B cell (primary cell): ENCODE measurements at regions not wholly inside any gene's neighbourhood (a gene's known extent, or its start where the extent isn't known, plus 50 kb on each side); places are given as distances from the start of the nearest gene placed in this dataset.
A peak's percentile ranks its signal among the peaks of the same experiment; 100 is the strongest.

Experiments used
- ATAC-seq: fragments of 200-7000 bp; cut with Tn5 transposase; one replicate; pipeline ENCODE4 v1.10.0; 2021; ENCODE audit warnings: low read depth, mild to moderate bottlenecking, moderate number of reproducible peaks, moderate library complexity
- CTCF ChIA-PET: fragments of 350-600 bp; sonication (Branson Sonifier 250); formaldehyde crosslinking; loops from one replicate; lab custom pipeline; 2021; ENCODE audit warnings: antibody characterized with exemption, inconsistent platforms; lab: Charles Lee
- POLR2A ChIA-PET: fragments of 350-600 bp; sonication (Branson Sonifier 250); formaldehyde crosslinking; loops from one replicate; lab custom pipeline; 2021; ENCODE audit warnings: antibody characterized with exemption; lab: Charles Lee
- DNase-seq: peaks from one replicate; pipeline ENCODE4 v3.0.0; 2013
- H2AFZ ChIP-seq: 2 replicates; pipeline ENCODE4 v1.6.1; 2012; ENCODE audit warnings: mild to moderate bottlenecking, low read depth, low read length; ENCODE audit not compliant: insufficient read depth, poor library complexity, severe bottlenecking
- H3K27ac ChIP-seq, 2 donors: 1 replicate in 1 of 2; 2 replicates in 1 of 2; pipeline ENCODE4 v1.5.1; 2012 to 2013; ENCODE audit warnings: low read length in 2 of 2, mild to moderate bottlenecking in 2 of 2, moderate library complexity in 1 of 2
- H3K27me3 ChIP-seq, 4 experiments: fragments of 200-600 bp in 1 of 4; sonication (generic) in 1 of 4; replicated peaks in 1 of 4; 1 replicate in 2 of 4; 2 replicates in 2 of 4; pipeline versions ENCODE4 v1.6.1 to v1.7.0; 2013 to 2016; ENCODE audit warnings: low read length in 3 of 4, mild to moderate bottlenecking in 2 of 4, mixed read lengths in 1 of 4, moderate library complexity in 1 of 4; ENCODE audit not compliant: insufficient read depth in 4 of 4, control insufficient read depth in 3 of 4; ENCODE audit errors: control extremely low read depth in 1 of 4
- H3K36me3 ChIP-seq, 2 experiments: replicated peaks in 1 of 2; 1 replicate in 1 of 2; 2 replicates in 1 of 2; pipeline versions ENCODE4 v1.6.1 to v1.7.1; 2013; ENCODE audit warnings: low read length in 1 of 2; ENCODE audit not compliant: insufficient read depth in 2 of 2, control insufficient read depth in 1 of 2; ENCODE audit errors: control extremely low read depth in 1 of 2, extremely low read depth in 1 of 2
- H3K4me1 ChIP-seq, 2 donors: fragments of 200-600 bp in 1 of 2; sonication (generic) in 1 of 2; 1 replicate in 1 of 2; 2 replicates in 1 of 2; pipeline versions ENCODE4 v1.5.1 to v1.6.1; 2013 to 2017; ENCODE audit warnings: low read length in 2 of 2; ENCODE audit not compliant: control insufficient read depth in 2 of 2, insufficient read depth in 2 of 2
- H3K4me2 ChIP-seq: replicated peaks from 2 replicates; pipeline ENCODE3; 2012; ENCODE audit warnings: mild to moderate bottlenecking, low read depth, low read length; ENCODE audit not compliant: poor library complexity, severe bottlenecking
- H3K4me3 ChIP-seq, 5 experiments: fragments of 200-600 bp in 1 of 5; sonication (generic) in 1 of 5; 1 replicate in 3 of 5; 2 replicates in 2 of 5; pipeline versions ENCODE4 v1.5.1 to v1.7.0; 2011 to 2016; ENCODE audit warnings: low read length in 4 of 5, mild to moderate bottlenecking in 4 of 5, low read depth in 2 of 5, control low read depth in 1 of 5, moderate library complexity in 1 of 5; ENCODE audit not compliant: insufficient read depth in 1 of 5; ENCODE audit errors: control extremely low read depth in 1 of 5, extremely low read depth in 1 of 5
- H3K79me2 ChIP-seq: fragments of 200-600 bp; sonication (generic); one replicate; pipeline ENCODE4 v1.6.0; 2016; ENCODE audit warnings: low read length; ENCODE audit not compliant: control insufficient read depth, insufficient read depth
- H3K9ac ChIP-seq: fragments of 200-600 bp; sonication (generic); 2 replicates; pipeline ENCODE4 v1.6.1; 2017; ENCODE audit warnings: mild to moderate bottlenecking, low read length, moderate library complexity
- H3K9me3 ChIP-seq, 3 donors: one replicate each; pipeline versions ENCODE4 v1.6.1 to v1.7.1; 2013; ENCODE audit warnings: low read length in 2 of 3; ENCODE audit not compliant: control insufficient read depth in 2 of 3, insufficient read depth in 1 of 3; ENCODE audit errors: control extremely low read depth in 1 of 3
- H4K20me1 ChIP-seq: 2 replicates; pipeline ENCODE4 v1.6.0; 2012; ENCODE audit warnings: mild to moderate bottlenecking, low read length; ENCODE audit not compliant: insufficient read depth, control insufficient read depth, poor library complexity, severe bottlenecking
- H3K27ac Mint-ChIP-seq: one replicate; pipeline ENCODE4 v1.8.0; 2021; ENCODE audit warnings: mixed read lengths
- H3K27me3 Mint-ChIP-seq: one replicate; pipeline ENCODE4 v1.8.0; 2021; ENCODE audit warnings: mixed read lengths
- H3K4me1 Mint-ChIP-seq: one replicate; pipeline ENCODE4 v1.8.0; 2021; ENCODE audit warnings: mixed read lengths
- H3K4me3 Mint-ChIP-seq: one replicate; pipeline ENCODE4 v1.8.0; 2021; ENCODE audit warnings: mixed read lengths
- H3K9me3 Mint-ChIP-seq: one replicate; pipeline ENCODE4 v1.8.0; 2022; ENCODE audit warnings: mixed read lengths; ENCODE audit not compliant: insufficient read depth
- CTCF ChIP-seq: fragments of 200-600 bp; IDR thresholded peaks from one replicate; pipeline ENCODE4 v1.8.0; 2022; ENCODE audit warnings: antibody characterized with exemption, mild to moderate bottlenecking
- EZH2 ChIP-seq: IDR thresholded peaks from 2 replicates; pipeline ENCODE4 v1.6.1; 2012; ENCODE audit warnings: borderline replicate concordance, low read depth, mild to moderate bottlenecking, moderate library complexity, low read length; ENCODE audit not compliant: insufficient read depth, poor library complexity, severe bottlenecking
- WGBS: methylation state at CpG from one replicate; pipeline ENCODE4 v1.1.5; 2013; ENCODE audit warnings: missing lambda C conversion rate; ENCODE audit not compliant: insufficient coverage; 5-methylcytosine and 5-hydroxymethylcytosine counted together
- intact Hi-C: fragments of 100-400 bp; cut with micrococcal nuclease; formaldehyde crosslinking; loops from one replicate; pipeline ENCODE4 v1.10.0; 2022

DNA sequence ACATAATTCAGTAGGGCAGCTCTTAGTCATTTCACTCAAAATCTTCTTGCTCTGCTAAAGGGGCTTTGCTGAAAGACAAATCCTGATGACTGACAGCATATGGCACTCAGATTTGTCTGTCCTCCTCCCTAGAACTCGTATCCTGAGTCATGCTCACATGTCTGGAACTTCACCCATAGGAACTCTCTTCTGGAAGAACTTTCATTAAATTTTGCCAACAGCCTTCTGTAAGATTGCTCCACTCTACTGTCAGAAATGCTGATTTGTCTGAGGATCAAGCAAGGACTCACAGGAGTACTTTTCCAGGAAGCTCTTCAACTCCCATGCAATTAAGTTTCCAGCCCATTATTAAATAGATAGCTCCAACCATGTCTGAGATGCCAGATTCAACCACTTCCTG is 59.8 kb upstream of the SNX2 start:
- no peaks in the 10 kb centered on the region for H3K9me3 ChIP-seq
- no peak for DNase-seq
- Mint-ChIP-seq H3K27me3 (no peaks in the 10 kb centered on the region), H3K4me1 (peaks cover 7% of the 10 kb centered on the region), H3K27ac (peak overlapping the region; percentile 17), H3K9me3 (no peaks in the 10 kb centered on the region), H3K4me3 (no peak overlapping the region)
- no peaks in the 10 kb centered on the region for H3K36me3 ChIP-seq
- no peak for TF ChIP-seq CTCF
- TF ChIP-seq EZH2, result no peak
- H3K27me3 ChIP-seq, result no peaks in the 10 kb centered on the region
- H3K4me1 ChIP-seq, result peaks cover 0 to 4% of the 10 kb centered on the region in 2 donors
- CTCF ChIA-PET, result interaction anchor here (2.0 kb wide), 1 partner anchor 13 kb away, joined by 5 read pairs; no protein-coding TSS in a partner anchor
- H3K27ac ChIP-seq, result no peak overlapping the region
- WGBS, result no CpG with 5 or more reads among the region's 1 CpG
- POLR2A ChIA-PET, result no interaction called here
- H3K9ac ChIP-seq, result no peak overlapping the region
- no peak overlapping the region for H3K4me3 ChIP-seq
- H3K79me2 ChIP-seq, result no peaks in the 10 kb centered on the region
- H4K20me1 ChIP-seq, result no peaks in the 10 kb centered on the region
- intact Hi-C loops, result no loop called here
- no peak for ATAC-seq
- no peak overlapping the region for H2AFZ ChIP-seq
- H3K4me2 ChIP-seq, result no peak overlapping the region

- H3K27ac ChIP-seq, result no peak overlapping the region
- H3K9ac ChIP-seq, result no peak overlapping the region
- ChIA-PET CTCF (interaction anchor here (0.7 to 2.1 kb wide), 3 partner anchors 11 to 14 kb away, joined by 3 to 11 read pairs (median 3); no protein-coding TSS in a partner anchor), POLR2A (no interaction called here)
- Mint-ChIP-seq H3K9me3 (no peaks in the 10 kb centered on the region), H3K27ac (no peak overlapping the region), H3K27me3 (no peaks in the 10 kb centered on the region), H3K4me3 (no peak overlapping the region), H3K4me1 (peaks cover 33% of the 10 kb centered on the region)
- intact Hi-C loops, result no loop called here
- H3K9me3 ChIP-seq, result peaks cover 0 to 4% (median 0%) of the 10 kb centered on the region in 3 donors
- no peak for ATAC-seq
- H4K20me1 ChIP-seq, result no peaks in the 10 kb centered on the region
- H2AFZ ChIP-seq, result no peak overlapping the region
- TF ChIP-seq CTCF, result no peak
- no peak for TF ChIP-seq EZH2
- H3K36me3 ChIP-seq, result no peaks in the 10 kb centered on the region
- H3K4me3 ChIP-seq, result no peak overlapping the region
- H3K27me3 ChIP-seq, result no peaks in the 10 kb centered on the region
- peaks cover 9 to 15% of the 10 kb centered on the region in 2 donors for H3K4me1 ChIP-seq
- no peaks in the 10 kb centered on the region for H3K79me2 ChIP-seq
- no peak for DNase-seq
- H3K4me2 ChIP-seq, result no peak overlapping the region
Observed at GRCh38 chr5:122718611-122719010, 56.3 kb upstream of the SNX2 start.
